Brain microvascular endothelial cell (primary cell): ENCODE measurements at regions not wholly inside any gene's neighbourhood (a gene's known extent, or its start where the extent isn't known, plus 50 kb on each side); places are given as distances from the start of the nearest gene placed in this dataset.

Source experiments
- DNase-seq: peaks from one replicate; pipeline ENCODE4 v3.0.0-alpha.2; 2020
- H3K27ac ChIP-seq: fragments of 250-450 bp; sonication (Bioruptor Pico); 2 replicates; pipeline ENCODE4 v1.5.1; 2020; ENCODE audit warnings: mild to moderate bottlenecking, moderate library complexity
- H3K27me3 ChIP-seq: fragments of 250-450 bp; sonication (Bioruptor Pico); replicated peaks from 2 replicates; pipeline ENCODE4 v1.5.1; 2020; ENCODE audit warnings: mild to moderate bottlenecking
- H3K36me3 ChIP-seq: fragments of 250-450 bp; sonication (Bioruptor Pico); replicated peaks from 2 replicates; pipeline ENCODE4 v1.5.1; 2020; ENCODE audit warnings: mild to moderate bottlenecking
- H3K4me3 ChIP-seq: 2 replicates; pipeline ENCODE4 v1.5.1; 2011; ENCODE audit warnings: low read depth, mild to moderate bottlenecking, control low read depth, low read length, moderate library complexity
- CTCF ChIP-seq: IDR thresholded peaks from 2 replicates; pipeline ENCODE4 v1.5.1; 2011; ENCODE audit warnings: low read depth, mild to moderate bottlenecking, moderate library complexity, low read length, control low read depth, inconsistent platforms; ENCODE audit errors: missing control alignments
- in situ Hi-C: cut with HindIII; loops from 2 replicates; pipeline ENCODE4 v1.10.0; 2017; ENCODE audit warnings: low sequenced_read_pairs, low pct_ligation_motif_present

- no peaks in the 10 kb centered on the region for H3K36me3 ChIP-seq
- in situ Hi-C loops, result no loop called here
- no peak for DNase-seq
- H3K4me3 ChIP-seq, result no peak overlapping the region
- no peak for TF ChIP-seq CTCF
- H3K27ac ChIP-seq, result no peak overlapping the region
- no peaks in the 10 kb centered on the region for H3K27me3 ChIP-seq
Observed at GRCh38 chr16:76732894-76733293, 455.7 kb downstream of the CNTNAP4 start.

GRCh38 chr16:76741623-76742022 is 449.4 kb upstream of the MON1B start:
- in situ Hi-C loops, result no loop called here
- Histone ChIP-seq H3K27me3 (no peaks in the 10 kb centered on the region), H3K36me3 (no peaks in the 10 kb centered on the region), H3K27ac (no peak overlapping the region), H3K4me3 (no peak overlapping the region)
- TF ChIP-seq CTCF, result no peak
- DNase-seq, result no peak

- in situ Hi-C loops, result no loop called here
- no peak overlapping the region for H3K27ac ChIP-seq
- no peak for DNase-seq
- no peak overlapping the region for H3K4me3 ChIP-seq
- no peak for TF ChIP-seq CTCF
- no peaks in the 10 kb centered on the region for H3K36me3 ChIP-seq
- H3K27me3 ChIP-seq, result no peaks in the 10 kb centered on the region
Observed at GRCh38 chr16:76748461-76749348, 442.3 kb upstream of the MON1B start.

GRCh38 chr16:76749780-76750375 is 441.1 kb upstream of the MON1B start:
- no peak for DNase-seq
- Histone ChIP-seq H3K27ac (no peak overlapping the region), H3K4me3 (no peak overlapping the region), H3K27me3 (no peaks in the 10 kb centered on the region), H3K36me3 (no peaks in the 10 kb centered on the region)
- in situ Hi-C loops, result no loop called here
- no peak for TF ChIP-seq CTCF

GRCh38 chr16:76755496-76755895 is 435.5 kb upstream of the MON1B start:
- Histone ChIP-seq H3K36me3 (no peaks in the 10 kb centered on the region), H3K27me3 (no peaks in the 10 kb centered on the region), H3K27ac (no peak overlapping the region), H3K4me3 (no peak overlapping the region)
- DNase-seq, result no peak
- TF ChIP-seq CTCF, result no peak
- in situ Hi-C loops, result no loop called here
